Kidney (tissue), 13 donors: ENCODE measurements at regions not wholly inside any gene's neighbourhood (a gene's known extent, or its start where the extent isn't known, plus 50 kb on each side); places are given as distances from the start of the nearest gene placed in this dataset.
"Not testable (repeated sequence)": the region's sequence is repeated elsewhere in the genome, so short reads cannot be mapped to it uniquely, and the experiment has no call there.

ENCODE experiments used
- DNase-seq, 5 donors: peaks; one replicate each; pipeline ENCODE4 v3.0.0-alpha.2; 2013 to 2020
- FAIRE-seq: peaks from 2 replicates; lab custom pipeline; 2012; peaks lifted over from hg19 to GRCh38; lab: Jason Lieb, UNC
- H3K27ac ChIP-seq, 2 donors: one replicate each; pipeline ENCODE4 v1.7.0; 2013; ENCODE audit warnings: low read depth in 2 of 2, low read length in 2 of 2, inconsistent platforms in 1 of 2
- H3K27me3 ChIP-seq: one replicate; pipeline ENCODE4 v1.7.1; 2013; ENCODE audit warnings: low read length, inconsistent platforms; ENCODE audit not compliant: control insufficient read depth, insufficient read depth
- H3K36me3 ChIP-seq, 3 donors: one replicate each; pipeline versions ENCODE4 v1.7.0 to v1.7.1; 2013; ENCODE audit warnings: low read length in 3 of 3, control low read depth in 1 of 3, inconsistent platforms in 1 of 3; ENCODE audit not compliant: insufficient read depth in 3 of 3, control insufficient read depth in 2 of 3
- H3K4me1 ChIP-seq, 3 donors: one replicate each; pipeline versions ENCODE4 v1.7.0 to v1.7.1; 2013; ENCODE audit warnings: low read length in 3 of 3, inconsistent platforms in 1 of 3, low read depth in 1 of 3; ENCODE audit not compliant: control insufficient read depth in 2 of 3, insufficient read depth in 2 of 3
- H3K4me3 ChIP-seq, 3 donors: one replicate each; pipeline versions ENCODE4 v1.7.0 to v1.8.1; 2013; ENCODE audit warnings: low read length in 3 of 3, control low read depth in 1 of 3, inconsistent platforms in 1 of 3
- H3K9ac ChIP-seq, 3 donors: one replicate each; pipeline versions ENCODE4 v1.7.0 to v1.7.1; 2013; ENCODE audit warnings: low read length in 3 of 3, control low read depth in 1 of 3, inconsistent platforms in 1 of 3
- H3K9me3 ChIP-seq, 3 donors: one replicate each; pipeline versions ENCODE4 v1.7.0 to v1.7.1; 2013; ENCODE audit warnings: low read length in 3 of 3, control low read depth in 1 of 3, inconsistent platforms in 1 of 3; ENCODE audit not compliant: control insufficient read depth in 2 of 3, insufficient read depth in 1 of 3
- intact Hi-C: fragments of 100-400 bp; cut with DNase I; formaldehyde crosslinking; loops from one replicate; pipeline ENCODE4 v1.11.1; 2022
- TF ChIP-seq, protein P1 (sequence below): IDR thresholded peaks from 3 replicates; pipeline ENCODE4 v1.5.1; 2012; ENCODE audit warnings: mild to moderate bottlenecking, moderate library complexity, borderline replicate concordance; ENCODE audit not compliant: insufficient read depth; ENCODE audit errors: extremely low read depth
- donor health status: control.
- donor health status: control.
- donor health status: control.
- donor health status: control.
- donor health status: control.
- donor health status: DM: yes; HTN: yes; CAD: no.
- donor health status: Normal renal cell carcinoma (clear cell type).

DNA sequence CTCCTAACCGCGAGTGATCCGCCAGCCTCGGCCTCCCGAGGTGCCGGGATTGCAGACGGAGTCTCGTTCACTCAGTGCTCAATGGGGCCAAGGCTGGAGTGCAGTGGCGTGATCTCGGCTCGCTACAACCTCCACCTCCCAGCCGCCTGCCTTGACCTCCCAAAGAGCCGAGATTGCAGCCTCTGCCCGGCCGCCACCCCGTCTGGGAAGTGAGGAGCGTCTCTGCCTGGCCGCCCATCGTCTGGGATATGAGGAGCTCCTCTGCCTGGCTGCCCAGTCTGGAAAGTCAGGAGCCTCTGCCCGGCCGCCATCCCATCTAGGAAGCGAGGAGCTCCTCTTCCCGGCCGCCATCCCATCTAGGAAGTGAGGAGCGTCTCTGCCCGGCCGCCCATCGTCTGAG lies 58.8 kb upstream of the ANKRD30BL start:
- H3K4me1 ChIP-seq, H3K4me3 ChIP-seq, H3K36me3 ChIP-seq, H3K27ac ChIP-seq, FAIRE-seq, H3K9me3 ChIP-seq, H3K9ac ChIP-seq, H3K27me3 ChIP-seq, intact Hi-C loops: not testable (repeated sequence)
- DNase-seq, result peak in 1 of 5 donors; percentile 44

DNA sequence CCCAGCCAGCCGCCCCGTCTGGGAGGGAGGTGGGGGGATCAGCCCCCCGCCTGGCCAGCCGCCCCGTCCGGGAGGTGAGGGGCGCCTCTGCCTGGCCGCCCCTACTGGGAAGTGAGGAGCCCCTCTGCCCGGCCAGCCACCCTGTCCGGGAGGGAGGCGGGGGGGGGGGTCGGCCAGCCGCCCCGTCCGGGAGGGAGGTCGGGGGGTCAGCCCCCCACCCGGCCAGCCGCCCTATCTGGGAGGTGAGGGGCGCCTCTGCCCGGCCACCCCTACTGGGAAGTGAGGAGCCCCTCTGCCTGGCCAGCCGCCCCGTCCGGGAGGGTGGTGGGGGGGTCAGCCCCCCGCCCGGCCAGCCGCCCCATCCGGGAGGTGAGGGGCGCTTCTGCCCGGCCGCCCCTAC lies 60.1 kb upstream of the ANKRD30BL start:
- H3K4me1 ChIP-seq, FAIRE-seq, H3K27me3 ChIP-seq, H3K9ac ChIP-seq, intact Hi-C loops, H3K9me3 ChIP-seq, H3K27ac ChIP-seq, H3K36me3 ChIP-seq, H3K4me3 ChIP-seq: not testable (repeated sequence)
- DNase-seq, result peak in 1 of 5 donors; percentile 52

DNA sequence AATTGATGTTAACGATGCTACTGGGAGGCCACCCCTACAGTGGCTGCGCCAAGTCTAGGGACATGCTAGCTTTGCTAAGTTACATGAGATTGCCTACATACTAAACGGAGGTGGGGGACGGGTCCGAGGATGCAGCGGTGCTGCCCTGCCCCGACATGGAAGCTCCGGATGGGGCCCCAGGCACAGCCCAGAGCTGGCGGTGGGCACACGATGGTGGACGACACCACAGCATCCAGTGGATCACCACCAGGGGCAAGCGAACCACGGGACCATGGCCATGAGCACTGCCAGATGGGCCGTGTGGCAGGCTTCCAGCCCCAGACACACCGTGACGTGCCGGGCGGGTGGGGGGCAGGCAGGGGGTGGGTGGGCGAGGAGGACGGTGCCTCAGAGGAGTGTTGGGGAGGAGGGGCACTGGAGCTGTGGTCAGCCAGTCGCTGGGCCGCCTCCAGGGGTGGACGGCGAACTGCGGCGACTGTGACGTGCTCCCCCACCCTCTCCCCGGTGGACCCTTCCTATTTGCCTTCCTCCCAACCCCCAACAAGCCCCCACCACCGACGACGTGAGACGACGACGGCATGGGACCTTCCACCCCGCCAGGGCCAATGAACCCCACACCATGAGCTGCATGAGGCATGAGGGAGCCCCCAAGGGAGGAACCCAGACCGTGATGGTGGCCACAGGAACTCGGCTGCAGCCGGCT lies 90.6 kb upstream of the ANKRD30BL start:
- Histone ChIP-seq H3K4me1 (no peaks in the 10 kb centered on the region), H3K36me3 (no peaks in the 10 kb centered on the region), H3K27ac (no peak overlapping the region), H3K9ac (no peak overlapping the region), H3K9me3 (no peaks in the 10 kb centered on the region), H3K4me3 (no peak overlapping the region), H3K27me3 (no peaks in the 10 kb centered on the region)
- FAIRE-seq (no peak), DNase-seq (peak in 1 of 5 donors; percentile 61)
- intact Hi-C loops, result no loop called here
- TF ChIP-seq, protein P1, sequence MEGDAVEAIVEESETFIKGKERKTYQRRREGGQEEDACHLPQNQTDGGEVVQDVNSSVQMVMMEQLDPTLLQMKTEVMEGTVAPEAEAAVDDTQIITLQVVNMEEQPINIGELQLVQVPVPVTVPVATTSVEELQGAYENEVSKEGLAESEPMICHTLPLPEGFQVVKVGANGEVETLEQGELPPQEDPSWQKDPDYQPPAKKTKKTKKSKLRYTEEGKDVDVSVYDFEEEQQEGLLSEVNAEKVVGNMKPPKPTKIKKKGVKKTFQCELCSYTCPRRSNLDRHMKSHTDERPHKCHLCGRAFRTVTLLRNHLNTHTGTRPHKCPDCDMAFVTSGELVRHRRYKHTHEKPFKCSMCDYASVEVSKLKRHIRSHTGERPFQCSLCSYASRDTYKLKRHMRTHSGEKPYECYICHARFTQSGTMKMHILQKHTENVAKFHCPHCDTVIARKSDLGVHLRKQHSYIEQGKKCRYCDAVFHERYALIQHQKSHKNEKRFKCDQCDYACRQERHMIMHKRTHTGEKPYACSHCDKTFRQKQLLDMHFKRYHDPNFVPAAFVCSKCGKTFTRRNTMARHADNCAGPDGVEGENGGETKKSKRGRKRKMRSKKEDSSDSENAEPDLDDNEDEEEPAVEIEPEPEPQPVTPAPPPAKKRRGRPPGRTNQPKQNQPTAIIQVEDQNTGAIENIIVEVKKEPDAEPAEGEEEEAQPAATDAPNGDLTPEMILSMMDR, result no peak

DNA sequence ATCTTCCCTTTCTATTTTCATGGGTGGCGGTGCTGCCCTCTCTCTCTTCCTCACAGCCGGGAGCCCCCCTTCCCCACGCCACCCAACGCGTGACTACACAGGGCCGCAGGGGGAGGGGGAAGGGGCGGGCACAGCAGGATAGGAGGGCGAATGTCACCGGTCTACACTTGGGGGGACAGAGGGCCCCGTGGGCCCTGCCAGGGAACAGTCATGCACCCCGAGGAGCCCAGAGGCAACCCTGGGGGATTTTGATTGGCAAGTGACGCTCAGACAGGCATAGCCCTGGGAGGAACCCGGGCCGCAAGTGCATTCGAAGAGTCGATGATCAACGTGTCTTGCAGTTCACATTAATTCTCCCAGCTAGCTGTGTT lies 91.1 kb upstream of the ANKRD30BL start:
- intact Hi-C loops, result no loop called here
- Histone ChIP-seq H3K27ac (no peak overlapping the region), H3K36me3 (no peaks in the 10 kb centered on the region), H3K9ac (no peak overlapping the region), H3K9me3 (no peaks in the 10 kb centered on the region), H3K27me3 (no peaks in the 10 kb centered on the region), H3K4me3 (no peak overlapping the region), H3K4me1 (no peaks in the 10 kb centered on the region)
- DNase-seq (peak in 1 of 5 donors; percentile 53), FAIRE-seq (no peak)
- TF ChIP-seq, protein P1, result no peak
